Lower lobe of right lung (tissue), 2 donors: ENCODE measurements at regions not wholly inside any gene's neighbourhood (a gene's known extent, or its start where the extent isn't known, plus 50 kb on each side); places are given as distances from the start of the nearest gene placed in this dataset.

Experiments used
- ATAC-seq, 2 donors: fragments of 200-7000 bp; cut with Tn5 transposase; one replicate each; pipeline ENCODE4 v1.9.1; 2020 to 2022; ENCODE audit warnings: mild to moderate bottlenecking in 2 of 2, moderate library complexity in 2 of 2
- DNase-seq: peaks from one replicate; pipeline ENCODE4 v3.0.0-alpha.2; 2020
- H3K27ac ChIP-seq: fragments of 200-600 bp; one replicate; pipeline ENCODE4 v1.8.0; 2022
- H3K27me3 ChIP-seq: fragments of 200-600 bp; one replicate; pipeline ENCODE4 v1.8.0; 2022; ENCODE audit warnings: low read depth
- H3K36me3 ChIP-seq: fragments of 200-600 bp; one replicate; pipeline ENCODE4 v1.8.0; 2022; ENCODE audit warnings: mild to moderate bottlenecking
- H3K4me1 ChIP-seq: fragments of 200-600 bp; one replicate; pipeline ENCODE4 v1.8.0; 2022
- H3K4me3 ChIP-seq: fragments of 200-600 bp; one replicate; pipeline ENCODE4 v1.8.0; 2022; ENCODE audit warnings: mild to moderate bottlenecking
- H3K9me3 ChIP-seq: fragments of 200-600 bp; one replicate; pipeline ENCODE4 v1.8.0; 2022
- CTCF ChIP-seq: fragments of 200-600 bp; IDR thresholded peaks from one replicate; pipeline ENCODE4 v1.8.0; 2022; ENCODE audit warnings: antibody characterized with exemption, mild to moderate bottlenecking
- intact Hi-C: fragments of 100-400 bp; cut with DNase I; formaldehyde crosslinking; loops from one replicate; pipeline ENCODE4 v1.11.0; 2022
- donor health status: DM: no; HTN: yes; CAD: no; lungs with severe emphysema.

- Histone ChIP-seq H3K9me3 (peaks cover 3% of the 10 kb centered on the region), H3K36me3 (no peaks in the 10 kb centered on the region), H3K4me3 (no peak overlapping the region), H3K4me1 (no peaks in the 10 kb centered on the region), H3K27ac (no peak overlapping the region), H3K27me3 (no peaks in the 10 kb centered on the region)
- peak in 1 of 2 donors; percentile 46 for ATAC-seq
- no peak for DNase-seq
- intact Hi-C loops: no loop called here
- TF ChIP-seq CTCF: no peak
Measured at GRCh38 chr5:90111364-90112032, 298.1 kb downstream of the CETN3 start.

- no peaks in the 10 kb centered on the region for H3K4me1 ChIP-seq
- H3K27ac ChIP-seq: no peak overlapping the region
- no peaks in the 10 kb centered on the region for H3K36me3 ChIP-seq
- no peaks in the 10 kb centered on the region for H3K27me3 ChIP-seq
- peaks cover 3% of the 10 kb centered on the region for H3K9me3 ChIP-seq
- DNase-seq: no peak
- H3K4me3 ChIP-seq: no peak overlapping the region
- intact Hi-C loops: no loop called here
- no peak for TF ChIP-seq CTCF
- ATAC-seq: no peak
Measured at GRCh38 chr5:90109285-90109684, 300.3 kb downstream of the CETN3 start.

- H3K27ac ChIP-seq: no peak overlapping the region
- ATAC-seq: peak in 1 of 2 donors; percentile 72
- no peaks in the 10 kb centered on the region for H3K9me3 ChIP-seq
- H3K4me3 ChIP-seq: no peak overlapping the region
- H3K27me3 ChIP-seq: no peaks in the 10 kb centered on the region
- TF ChIP-seq CTCF: no peak
- intact Hi-C loops: no loop called here
- no peak for DNase-seq
- H3K4me1 ChIP-seq: no peaks in the 10 kb centered on the region
- no peaks in the 10 kb centered on the region for H3K36me3 ChIP-seq
Measured at GRCh38 chr5:90099099-90099498, 310.5 kb downstream of the CETN3 start.

- Histone ChIP-seq H3K27ac (no peak overlapping the region), H3K27me3 (no peaks in the 10 kb centered on the region), H3K4me3 (no peak overlapping the region), H3K4me1 (peaks cover 4% of the 10 kb centered on the region), H3K36me3 (no peaks in the 10 kb centered on the region), H3K9me3 (no peaks in the 10 kb centered on the region)
- no peak for ATAC-seq
- intact Hi-C loops: no loop called here
- DNase-seq: no peak
- no peak for TF ChIP-seq CTCF
Measured at GRCh38 chr5:90097082-90097477, 312.5 kb downstream of the CETN3 start.

GRCh38 chr5:90096415-90097081 is 313.0 kb downstream of the CETN3 start:
- TF ChIP-seq CTCF: no peak
- Histone ChIP-seq H3K9me3 (no peaks in the 10 kb centered on the region), H3K27ac (no peak overlapping the region), H3K27me3 (no peaks in the 10 kb centered on the region), H3K4me3 (no peak overlapping the region), H3K4me1 (peaks cover 4% of the 10 kb centered on the region), H3K36me3 (no peaks in the 10 kb centered on the region)
- ATAC-seq: peak in 1 of 2 donors; percentile 39
- intact Hi-C loops: no loop called here
- no peak for DNase-seq
